Left ventricle myocardium inferior (tissue), 1 donor: ENCODE measurements at regions not wholly inside any gene's neighbourhood (a gene's known extent, or its start where the extent isn't known, plus 50 kb on each side); places are given as distances from the start of the nearest gene placed in this dataset.

Experiments used
- DNase-seq: peaks from one replicate; pipeline ENCODE4 v3.0.0-alpha.2; 2020
- H3K27ac ChIP-seq: fragments of 200-600 bp; replicated peaks from 2 replicates; pipeline ENCODE4 v1.8.0; 2021
- H3K27me3 ChIP-seq: fragments of 200-600 bp; 2 replicates; pipeline ENCODE4 v1.8.0; 2021; ENCODE audit warnings: low read depth
- H3K36me3 ChIP-seq: fragments of 200-600 bp; 2 replicates; pipeline ENCODE4 v1.8.0; 2021
- H3K4me1 ChIP-seq: fragments of 200-600 bp; 2 replicates; pipeline ENCODE4 v1.8.0; 2021
- H3K4me3 ChIP-seq: fragments of 200-600 bp; 2 replicates; pipeline ENCODE4 v1.8.0; 2021; ENCODE audit warnings: mild to moderate bottlenecking, moderate library complexity
- H3K9me3 ChIP-seq: fragments of 200-600 bp; replicated peaks from 2 replicates; pipeline ENCODE4 v1.8.0; 2021
- intact Hi-C: fragments of 100-400 bp; cut with micrococcal nuclease; formaldehyde crosslinking; loops from one replicate; pipeline ENCODE4 v1.11.0; 2022
- TF ChIP-seq, protein P1 (sequence below): fragments of 200-600 bp; IDR thresholded peaks from 2 replicates; pipeline ENCODE4 v1.8.0; 2021; ENCODE audit warnings: antibody characterized with exemption, mild to moderate bottlenecking, borderline replicate concordance
- donor health status: DM: no; HTN: yes; CAD: no; lungs with severe emphysema.

DNA sequence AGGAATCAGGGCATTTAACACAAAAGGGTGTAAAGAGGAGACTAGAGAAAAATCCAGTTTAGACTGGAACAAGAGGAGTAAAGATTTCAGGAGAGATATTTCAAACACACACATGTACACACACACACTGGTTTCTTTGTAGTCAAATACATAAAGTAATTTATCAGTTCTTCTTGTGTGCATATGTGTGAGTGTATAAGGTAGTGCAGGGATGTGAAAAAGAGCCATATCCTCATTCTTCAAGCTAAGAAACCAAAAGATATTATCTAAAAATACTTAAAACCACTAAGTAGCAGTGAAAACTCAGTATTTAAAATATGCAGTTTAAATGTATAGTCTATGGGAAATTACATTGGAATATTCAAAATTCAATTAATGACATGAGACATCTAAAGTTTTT is 52.5 kb upstream of the CARD18 start:
- Histone ChIP-seq H3K9me3 (no peaks in the 10 kb centered on the region), H3K4me1 (no peaks in the 10 kb centered on the region), H3K27me3 (no peaks in the 10 kb centered on the region), H3K4me3 (no peak overlapping the region), H3K27ac (no peak overlapping the region), H3K36me3 (no peaks in the 10 kb centered on the region)
- DNase-seq: no peak
- intact Hi-C loops: no loop called here
- TF ChIP-seq, protein P1, sequence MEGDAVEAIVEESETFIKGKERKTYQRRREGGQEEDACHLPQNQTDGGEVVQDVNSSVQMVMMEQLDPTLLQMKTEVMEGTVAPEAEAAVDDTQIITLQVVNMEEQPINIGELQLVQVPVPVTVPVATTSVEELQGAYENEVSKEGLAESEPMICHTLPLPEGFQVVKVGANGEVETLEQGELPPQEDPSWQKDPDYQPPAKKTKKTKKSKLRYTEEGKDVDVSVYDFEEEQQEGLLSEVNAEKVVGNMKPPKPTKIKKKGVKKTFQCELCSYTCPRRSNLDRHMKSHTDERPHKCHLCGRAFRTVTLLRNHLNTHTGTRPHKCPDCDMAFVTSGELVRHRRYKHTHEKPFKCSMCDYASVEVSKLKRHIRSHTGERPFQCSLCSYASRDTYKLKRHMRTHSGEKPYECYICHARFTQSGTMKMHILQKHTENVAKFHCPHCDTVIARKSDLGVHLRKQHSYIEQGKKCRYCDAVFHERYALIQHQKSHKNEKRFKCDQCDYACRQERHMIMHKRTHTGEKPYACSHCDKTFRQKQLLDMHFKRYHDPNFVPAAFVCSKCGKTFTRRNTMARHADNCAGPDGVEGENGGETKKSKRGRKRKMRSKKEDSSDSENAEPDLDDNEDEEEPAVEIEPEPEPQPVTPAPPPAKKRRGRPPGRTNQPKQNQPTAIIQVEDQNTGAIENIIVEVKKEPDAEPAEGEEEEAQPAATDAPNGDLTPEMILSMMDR: no peak

DNA sequence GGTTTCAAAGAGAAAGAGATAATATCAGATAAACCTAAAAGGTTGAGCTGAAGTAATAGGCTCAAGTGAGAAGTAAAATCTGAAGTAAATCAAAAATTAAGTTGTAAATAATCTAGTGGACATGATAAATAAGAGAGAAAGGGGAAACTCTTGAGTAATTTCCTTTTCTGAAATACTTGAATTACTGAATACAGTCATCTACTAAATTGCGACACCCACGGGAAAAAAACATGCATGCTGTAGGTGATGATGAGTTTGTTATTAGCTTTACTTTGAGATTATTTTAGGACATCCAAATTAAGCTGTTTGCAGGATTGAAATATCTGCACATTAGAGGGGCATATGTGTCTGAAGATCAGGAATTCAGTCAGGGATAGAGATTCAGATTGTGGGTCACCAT is 50.0 kb upstream of the CARD18 start:
- no peak overlapping the region for H3K4me3 ChIP-seq
- no peak overlapping the region for H3K27ac ChIP-seq
- TF ChIP-seq, protein P1: no peak
- no peaks in the 10 kb centered on the region for H3K9me3 ChIP-seq
- intact Hi-C loops: no loop called here
- no peaks in the 10 kb centered on the region for H3K36me3 ChIP-seq
- DNase-seq: no peak
- no peaks in the 10 kb centered on the region for H3K4me1 ChIP-seq
- no peaks in the 10 kb centered on the region for H3K27me3 ChIP-seq
